NCI-H82 (cell line): ENCODE measurements at regions not wholly inside any gene's neighbourhood (a gene's known extent, or its start where the extent isn't known, plus 50 kb on each side); places are given as distances from the start of the nearest gene placed in this dataset.
A peak's percentile ranks its signal among the peaks of the same experiment; 100 is the strongest.
"Not testable (repeated sequence)": the region's sequence is repeated elsewhere in the genome, so short reads cannot be mapped to it uniquely, and the experiment has no call there.

Experiments
- DNase-seq: peaks from one replicate; lab custom pipeline; 2025; lab: John Stamatoyannopoulos, UW

DNA sequence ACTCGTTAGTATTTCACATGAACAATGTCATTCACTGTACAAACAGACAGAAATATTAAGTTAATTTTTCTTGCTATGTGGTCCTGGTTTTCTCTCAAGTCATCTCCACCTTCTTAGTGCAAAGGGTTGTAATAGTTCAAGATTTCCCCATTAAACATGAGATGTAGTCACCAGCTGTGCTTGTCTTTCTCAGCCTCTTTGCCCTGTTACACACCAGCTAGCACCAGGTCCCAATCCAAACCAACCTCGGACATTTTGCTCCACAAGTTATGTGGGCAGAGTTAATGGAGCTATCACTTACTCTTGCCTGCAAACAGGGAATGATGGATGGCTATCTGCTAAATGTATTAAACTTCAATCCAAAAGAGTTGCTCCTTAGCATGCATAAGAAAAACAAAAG, 328.1 kb downstream of the TLE1 start:
- DNase-seq = no peak

- DNase-seq = no peak
Observed at GRCh38 chr9:81351166-81351565, 338.2 kb downstream of the TLE1 start.

- peak; percentile 67 for DNase-seq
Observed at GRCh38 chr9:81344366-81344765, 345.0 kb downstream of the TLE1 start.

- no peak for DNase-seq
Observed at GRCh38 chr9:81335879-81336421, 353.4 kb downstream of the TLE1 start.

- DNase-seq = no peak
Observed at GRCh38 chr9:81321551-81321950, 367.8 kb downstream of the TLE1 start.

GRCh38 chr9:81320909-81321482, 368.4 kb downstream of the TLE1 start:
- peak; percentile 41 for DNase-seq

DNA sequence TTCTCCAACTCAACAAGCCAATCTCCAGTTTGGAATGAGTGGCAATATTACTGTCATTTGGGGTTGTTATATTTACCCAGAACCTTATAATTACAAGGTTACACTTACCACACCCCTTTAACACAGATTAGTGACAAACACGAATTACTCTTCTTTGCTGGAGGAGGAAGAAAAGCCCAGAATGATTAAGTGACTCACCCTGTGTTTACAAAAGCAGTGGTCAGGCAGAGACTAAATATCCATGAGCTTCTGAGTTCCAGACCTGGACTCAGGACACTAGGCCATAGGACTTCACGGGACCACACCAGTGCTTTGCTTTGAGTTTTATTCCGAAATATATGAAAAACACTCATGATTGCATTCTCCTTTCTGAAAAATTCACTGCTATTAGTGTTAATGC, 370.8 kb downstream of the TLE1 start:
- no peak for DNase-seq

GRCh38 chr9:81317939-81318338, 371.4 kb downstream of the TLE1 start:
- DNase-seq = no peak

GRCh38 chr9:81317223-81317622, 372.1 kb downstream of the TLE1 start:
- no peak for DNase-seq

- no peak for DNase-seq
Observed at GRCh38 chr9:81314490-81314889, 374.9 kb downstream of the TLE1 start.

DNA sequence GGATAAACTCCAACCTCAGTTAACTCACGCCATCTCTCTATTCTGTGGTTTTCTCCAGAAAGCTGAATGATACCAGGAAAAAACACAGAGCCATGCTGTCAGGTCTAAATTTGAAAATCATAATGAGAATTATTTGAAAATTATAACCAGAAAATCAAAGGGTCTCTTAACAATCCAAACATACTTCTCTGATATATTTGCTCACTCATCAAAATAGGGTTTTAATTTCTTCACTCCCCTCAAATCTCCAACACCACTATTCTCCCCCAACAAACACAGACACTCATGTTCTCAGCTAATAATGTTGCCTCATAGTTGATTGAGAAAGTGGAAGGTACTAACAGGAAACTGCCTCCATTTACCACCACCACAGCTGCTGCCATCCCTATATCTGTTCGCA, 375.5 kb downstream of the TLE1 start:
- DNase-seq = no peak

DNA sequence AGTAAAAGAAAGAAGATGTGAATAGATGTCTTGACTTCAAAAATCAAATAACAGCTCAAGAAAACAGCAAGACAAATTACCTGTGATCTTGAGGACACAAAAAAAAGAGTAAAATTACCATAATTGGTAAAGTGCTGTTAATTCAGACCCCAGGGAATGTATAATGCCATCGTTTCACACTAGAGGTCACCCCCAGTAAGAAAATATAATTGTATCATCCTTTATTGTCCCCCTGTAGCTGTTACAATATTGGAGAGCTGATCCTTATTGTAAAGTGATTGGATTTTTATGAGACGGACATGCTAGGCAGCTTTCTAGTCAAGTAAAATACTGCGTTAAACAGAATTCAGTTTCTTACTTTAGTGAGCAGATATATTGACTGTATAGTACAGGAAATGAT, 377.0 kb downstream of the TLE1 start:
- DNase-seq = no peak

- DNase-seq = no peak
Observed at GRCh38 chr9:81308404-81308803, 380.9 kb downstream of the TLE1 start.

GRCh38 chr9:81307791-81308190, 381.6 kb downstream of the TLE1 start:
- DNase-seq = not testable (repeated sequence)

- no peak for DNase-seq
Observed at GRCh38 chr9:81305561-81306182, 383.7 kb downstream of the TLE1 start.

- no peak for DNase-seq
Observed at GRCh38 chr9:81303658-81304057, 385.7 kb downstream of the TLE1 start.

- DNase-seq = no peak
Observed at GRCh38 chr9:81293651-81294050, 395.7 kb downstream of the TLE1 start.

DNA sequence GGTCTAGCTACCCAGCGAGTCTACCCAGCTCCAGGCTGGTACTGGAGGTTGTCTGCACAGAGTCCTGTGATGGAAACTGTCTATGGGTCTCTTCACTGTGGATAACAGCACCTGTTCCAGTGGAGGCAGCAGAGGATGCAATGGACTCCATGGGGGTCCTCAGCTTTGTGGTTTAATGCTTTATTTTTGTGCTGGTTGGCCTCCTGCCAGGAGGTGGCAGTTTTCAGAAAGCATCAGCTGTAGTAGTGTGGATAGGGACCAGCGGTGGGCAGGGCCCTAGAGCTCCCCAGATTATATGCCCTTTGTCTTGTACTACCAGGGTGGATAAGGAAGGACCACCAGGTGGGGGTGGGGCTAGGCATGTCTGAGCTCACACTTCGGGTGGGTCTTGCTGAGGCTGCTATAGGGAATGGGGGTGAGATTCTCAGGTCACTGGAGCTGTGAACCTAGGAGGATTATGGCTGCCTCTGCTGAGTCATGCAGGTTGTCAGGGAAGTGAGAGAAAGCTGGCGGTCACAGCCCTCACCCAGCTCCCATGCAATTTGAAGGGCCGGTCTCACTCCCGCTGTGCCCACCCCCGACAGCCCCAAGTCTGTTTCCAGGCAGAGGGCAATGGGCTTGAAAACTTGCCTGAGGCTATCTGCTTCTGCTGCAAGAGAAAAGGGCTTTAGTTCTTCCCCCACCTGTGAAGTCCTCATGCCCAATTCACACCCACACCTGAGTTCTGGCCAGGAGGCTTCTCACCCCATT, 397.1 kb downstream of the TLE1 start:
- DNase-seq = no peak

DNA sequence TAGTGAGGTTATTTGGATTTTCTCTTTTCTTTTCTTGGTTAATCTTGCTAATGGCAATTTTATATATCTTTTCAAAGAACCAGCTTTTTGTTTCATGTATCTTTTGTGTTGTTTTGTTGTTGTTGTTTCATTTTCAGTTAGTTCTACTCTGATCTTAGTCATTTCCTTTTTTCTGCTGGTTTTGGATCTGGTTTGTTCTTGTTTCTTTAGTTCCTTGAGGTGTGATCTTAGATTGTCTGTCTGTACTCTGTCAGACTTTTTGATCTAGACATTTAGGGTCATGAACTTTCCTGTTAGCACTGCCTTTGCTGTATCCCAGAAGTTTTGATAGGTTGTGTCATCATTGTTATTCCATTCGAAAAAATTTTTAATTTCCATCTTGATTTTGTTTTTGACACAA, 399.7 kb downstream of the TLE1 start:
- DNase-seq = no peak

GRCh38 chr9:81268048-81268447, 421.3 kb downstream of the TLE1 start:
- no peak for DNase-seq

GRCh38 chr9:81266674-81267073, 422.7 kb downstream of the TLE1 start:
- DNase-seq = no peak

GRCh38 chr9:81266086-81266485, 423.3 kb downstream of the TLE1 start:
- no peak for DNase-seq

DNA sequence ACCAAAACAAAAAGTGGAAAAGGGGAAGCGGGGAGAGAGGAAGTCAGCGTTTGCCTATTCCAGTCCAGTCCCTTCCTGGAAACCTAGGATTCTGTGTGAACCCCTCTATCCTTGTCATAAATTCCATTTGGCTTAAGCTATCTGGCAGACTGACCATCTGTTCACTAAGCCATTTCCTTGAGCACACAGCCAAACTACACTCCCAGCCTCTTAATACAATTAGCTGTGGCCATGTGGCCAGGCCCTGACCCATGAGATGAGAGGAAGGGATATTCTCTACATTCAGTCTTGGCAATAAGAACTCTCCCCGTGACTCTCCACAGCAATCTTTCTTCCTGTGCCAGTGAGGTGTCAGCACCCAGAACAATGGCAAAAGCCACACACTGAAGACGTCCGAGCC, 424.8 kb downstream of the TLE1 start:
- peak; percentile 98 for DNase-seq
